Thyroid gland (tissue), 4 donors: ENCODE measurements at regions not wholly inside any gene's neighbourhood (a gene's known extent, or its start where the extent isn't known, plus 50 kb on each side); places are given as distances from the start of the nearest gene placed in this dataset.

ENCODE experiments used
- CTCF ChIP-seq, 6 experiments: fragments of 200-600 bp in 3 of 6; fragments of 450-650 bp in 3 of 6; sonication (generic) in 3 of 6; IDR thresholded peaks; one replicate each; pipeline ENCODE4 v1.5.1; 2016 to 2019; ENCODE audit warnings: antibody characterized with exemption in 6 of 6, mild to moderate bottlenecking in 2 of 6, inconsistent platforms in 1 of 6, moderate library complexity in 1 of 6
- POLR2A ChIP-seq, 2 donors: fragments of 450-650 bp; IDR thresholded peaks; one replicate each; pipeline ENCODE4 v1.6.1; 2017; ENCODE audit warnings: antibody characterized with exemption in 2 of 2, mild to moderate bottlenecking in 2 of 2, moderate library complexity in 1 of 2

GRCh38 chr17:77649717-77650211 is 308.7 kb upstream of the TNRC6C start:
- TF ChIP-seq CTCF (IDR thresholded peaks at IDR 0.05) (no peak), POLR2A (IDR thresholded peaks at IDR 0.05) (no peak)
